HS-27A (cell line): ENCODE measurements at regions not wholly inside any gene's neighbourhood (a gene's known extent, or its start where the extent isn't known, plus 50 kb on each side); places are given as distances from the start of the nearest gene placed in this dataset.

Source experiments
- DNase-seq: peaks from one replicate; pipeline ENCODE4 v3.0.0-alpha.2; 2012; ENCODE audit warnings: low read depth, missing footprints

DNA sequence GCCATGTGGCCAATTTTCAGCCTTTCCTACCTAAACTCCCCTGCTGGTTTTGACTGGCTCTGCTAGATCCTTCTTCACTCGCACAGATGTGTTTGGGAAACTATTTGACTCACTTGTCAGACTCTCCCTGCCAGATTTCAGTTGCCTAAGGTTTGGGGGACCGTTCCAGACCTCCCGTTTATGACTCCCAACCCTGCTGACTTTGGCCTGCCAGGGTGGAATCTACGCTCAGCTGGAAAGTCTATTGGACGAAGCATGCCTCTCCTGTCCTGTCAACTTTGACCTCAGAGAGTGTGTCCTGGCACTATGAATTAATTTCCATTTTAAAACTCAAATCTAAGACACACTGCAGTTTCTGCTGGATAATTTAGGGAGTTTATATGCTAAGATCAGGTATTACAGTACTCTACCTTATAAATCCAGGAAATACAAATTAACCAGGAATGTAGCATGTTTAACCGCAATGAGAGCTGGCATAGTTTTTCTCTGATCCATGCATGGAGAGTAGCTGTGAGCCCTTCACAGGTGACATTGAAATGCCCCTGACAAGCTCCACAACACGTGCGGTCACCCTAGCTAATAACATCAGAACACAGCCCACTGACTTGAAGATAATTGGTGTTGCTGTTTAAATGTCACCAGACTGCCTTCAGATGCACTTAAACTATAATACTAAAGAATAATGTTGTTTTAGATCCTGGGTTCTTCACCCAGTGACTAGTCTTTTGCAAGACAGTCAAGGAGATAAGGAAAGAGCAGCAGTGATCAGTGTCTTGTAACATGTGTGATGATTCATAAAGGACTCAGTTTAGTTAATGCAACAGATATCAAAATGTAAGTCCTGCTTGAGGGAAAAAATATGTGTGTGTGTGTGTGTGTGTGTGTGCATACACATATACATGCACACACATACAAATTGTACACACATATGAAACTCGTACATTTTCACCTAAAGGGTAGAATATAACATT lies 223.0 kb upstream of the MCTP2 start:
- no peak for DNase-seq

DNA sequence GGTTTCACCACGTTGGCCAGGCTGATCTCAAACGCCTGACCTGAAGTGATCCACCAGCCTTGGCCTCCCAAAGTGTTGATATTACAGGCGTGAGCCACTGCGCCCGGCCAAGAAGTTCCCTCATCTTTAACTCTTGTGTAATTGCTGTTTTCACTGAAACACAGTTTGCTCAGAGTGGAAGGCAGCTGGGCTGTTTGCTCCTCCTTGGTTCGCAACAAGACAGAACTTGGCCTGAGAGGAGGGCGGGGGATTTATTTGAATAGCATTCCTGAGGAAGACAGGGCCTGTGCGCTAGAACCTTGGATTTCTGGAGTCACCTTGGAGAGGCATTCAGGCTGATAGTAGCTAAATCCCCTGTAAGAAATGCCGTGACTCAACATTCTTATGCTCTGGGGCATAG lies 226.7 kb upstream of the MCTP2 start:
- no peak for DNase-seq

DNA sequence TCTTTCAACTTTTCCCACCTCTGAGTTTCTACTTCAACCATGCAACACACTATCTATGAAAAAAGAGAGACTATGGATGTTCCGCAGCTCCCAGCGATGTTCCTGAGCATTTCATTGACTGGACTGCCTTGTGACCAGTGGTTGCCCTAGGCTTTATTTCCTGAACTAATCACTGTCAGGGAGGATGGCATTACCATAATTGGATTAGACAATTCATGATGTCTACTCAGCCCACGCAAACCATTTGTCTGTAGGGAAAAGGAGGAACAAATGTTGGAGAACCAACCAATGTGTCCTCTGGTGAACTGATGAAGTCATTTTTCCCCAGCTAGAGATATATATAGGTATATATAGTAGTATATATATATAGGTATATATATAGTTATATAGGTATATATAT lies 229.3 kb upstream of the MCTP2 start:
- no peak for DNase-seq

DNA sequence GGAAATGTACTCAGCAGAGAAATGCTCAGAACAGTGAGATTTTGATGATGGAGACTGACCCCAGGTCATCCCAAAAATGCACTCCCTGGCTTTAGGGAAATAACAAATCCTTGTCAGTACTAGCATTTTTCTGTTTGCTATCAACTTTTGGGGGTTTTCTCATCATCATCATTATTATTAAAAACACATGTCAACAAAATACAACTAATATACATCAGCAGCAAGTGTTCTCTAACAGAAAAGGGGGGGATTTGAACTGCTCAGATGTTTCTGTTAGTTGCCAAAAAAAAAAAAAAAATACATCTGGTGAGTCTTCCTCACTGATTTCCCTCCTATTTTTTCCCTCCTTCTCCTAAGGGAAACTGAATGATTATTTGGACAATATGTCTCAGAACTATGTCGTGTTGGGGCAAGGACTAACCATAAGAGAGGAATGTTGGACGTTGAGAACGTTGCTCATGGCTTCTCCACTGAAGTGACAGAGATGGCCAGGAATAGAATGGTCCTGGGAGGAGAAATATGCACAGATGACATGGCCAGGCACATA lies 230.0 kb upstream of the MCTP2 start:
- DNase-seq, result no peak

DNA sequence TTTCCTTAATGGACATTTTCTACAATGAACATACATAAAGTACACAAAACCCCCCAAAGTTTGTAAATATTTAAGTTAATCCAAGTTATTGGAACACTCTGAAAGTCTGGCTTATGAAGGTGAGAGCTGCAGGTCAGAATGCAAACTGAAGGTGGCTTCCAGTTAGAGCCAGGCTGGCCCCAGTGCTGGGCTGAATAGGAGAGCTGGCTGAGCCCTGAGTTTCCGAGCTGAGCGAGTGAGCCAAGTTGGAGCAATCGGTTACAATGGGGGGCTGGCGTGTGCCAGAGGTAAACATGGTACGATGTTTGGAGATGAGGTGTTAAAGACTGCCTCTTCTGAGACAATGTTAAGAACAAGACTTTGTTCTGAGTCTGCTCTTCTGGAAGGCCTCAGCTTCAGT lies 230.8 kb upstream of the MCTP2 start:
- no peak for DNase-seq

DNA sequence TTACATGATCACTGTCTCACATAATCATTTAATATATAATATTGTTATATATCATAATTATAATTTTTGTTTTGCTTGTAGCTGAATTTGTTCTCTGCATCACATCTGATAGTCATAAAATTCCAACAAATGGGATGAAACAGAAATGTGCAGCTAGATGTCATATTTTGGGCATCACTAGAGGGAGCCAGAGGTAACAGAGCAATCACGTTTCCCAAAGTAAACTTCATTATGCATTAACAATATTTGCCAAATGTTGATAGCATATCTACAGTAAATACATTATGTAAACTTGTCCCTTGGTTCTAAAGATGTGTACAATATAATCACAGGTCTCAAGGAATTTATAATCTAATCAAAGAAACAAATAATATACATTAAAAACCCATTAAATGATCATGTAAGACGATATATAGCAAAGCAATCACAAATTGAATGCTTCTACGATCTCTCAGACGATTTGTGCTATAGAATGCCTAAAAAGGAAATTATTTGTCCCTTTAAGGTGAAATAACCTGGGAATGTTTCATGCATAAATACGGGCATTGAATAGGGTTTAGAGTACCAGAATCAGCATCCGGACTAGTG lies 234.2 kb upstream of the MCTP2 start:
- no peak for DNase-seq

DNA sequence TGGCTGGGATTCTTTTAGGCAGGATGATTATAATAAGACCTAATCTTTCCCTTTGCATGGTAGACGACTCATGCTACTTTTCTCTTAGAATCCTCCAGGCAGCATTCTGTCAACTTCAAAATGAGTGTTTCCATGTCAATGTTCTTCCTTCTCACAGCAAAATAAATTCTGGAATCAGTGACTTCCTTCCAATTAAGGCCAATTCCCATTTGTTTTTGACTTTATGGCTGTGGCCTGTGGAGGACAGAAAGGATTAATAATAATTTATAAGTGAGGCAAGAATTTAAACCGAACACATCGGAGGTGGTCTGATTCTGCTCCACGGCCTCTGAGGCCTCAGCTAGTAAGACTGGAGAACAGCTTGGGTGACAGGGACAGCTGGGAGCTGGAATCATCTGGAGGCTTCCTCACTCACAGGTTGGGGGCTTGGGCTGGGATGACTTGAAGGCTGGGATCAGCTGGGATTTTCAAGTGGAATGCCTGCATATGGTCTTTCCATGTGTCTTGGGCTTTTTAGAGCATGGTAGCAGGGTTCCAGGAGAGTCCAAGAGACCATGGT lies 241.8 kb upstream of the MCTP2 start:
- DNase-seq, result no peak

DNA sequence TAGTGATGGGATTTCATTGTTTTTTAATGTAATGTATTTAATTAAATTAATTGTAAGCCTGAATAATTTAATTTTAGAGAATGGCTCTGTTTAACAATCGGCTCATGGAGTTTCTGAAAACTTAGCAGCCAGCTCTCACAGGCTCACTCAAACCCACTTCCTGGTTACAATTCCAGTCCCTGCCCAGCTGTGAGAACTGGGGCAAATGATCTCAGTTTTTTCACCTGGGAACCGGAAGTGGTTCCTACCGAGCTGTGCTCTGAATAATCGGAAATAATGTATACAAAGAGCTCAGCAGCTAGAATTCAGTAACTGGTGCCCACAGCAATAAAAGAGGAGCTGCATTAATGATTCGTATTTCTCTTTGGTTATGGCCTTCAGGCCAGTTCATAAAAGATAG lies 244.3 kb upstream of the MCTP2 start:
- no peak for DNase-seq

DNA sequence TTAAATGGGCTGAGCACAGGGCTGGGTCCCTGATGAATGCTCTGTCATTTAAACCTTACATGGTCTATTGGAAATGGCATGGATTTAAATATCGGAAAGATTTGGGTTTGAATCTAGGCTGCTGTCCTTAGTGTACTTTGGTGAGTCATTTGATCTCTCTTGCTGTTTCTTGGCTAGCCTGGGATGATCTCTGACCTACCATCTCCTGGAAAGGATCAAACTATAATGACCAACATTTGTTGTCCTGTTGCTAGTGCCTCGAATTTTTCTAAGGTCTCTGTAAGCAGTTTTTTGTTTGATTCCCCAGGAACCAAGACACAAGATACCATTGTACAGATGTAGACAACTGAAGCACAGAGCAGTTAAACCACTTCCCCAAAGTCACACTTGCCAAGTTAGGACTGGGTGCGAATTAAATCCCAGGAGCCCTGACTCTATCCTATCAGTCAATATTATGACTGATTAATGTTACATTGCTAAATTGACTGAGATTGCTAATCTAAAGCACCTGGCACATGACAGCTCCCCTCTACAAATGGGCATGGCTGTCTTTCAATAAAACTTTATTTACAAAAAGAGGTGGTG lies 244.9 kb upstream of the MCTP2 start:
- DNase-seq, result no peak

DNA sequence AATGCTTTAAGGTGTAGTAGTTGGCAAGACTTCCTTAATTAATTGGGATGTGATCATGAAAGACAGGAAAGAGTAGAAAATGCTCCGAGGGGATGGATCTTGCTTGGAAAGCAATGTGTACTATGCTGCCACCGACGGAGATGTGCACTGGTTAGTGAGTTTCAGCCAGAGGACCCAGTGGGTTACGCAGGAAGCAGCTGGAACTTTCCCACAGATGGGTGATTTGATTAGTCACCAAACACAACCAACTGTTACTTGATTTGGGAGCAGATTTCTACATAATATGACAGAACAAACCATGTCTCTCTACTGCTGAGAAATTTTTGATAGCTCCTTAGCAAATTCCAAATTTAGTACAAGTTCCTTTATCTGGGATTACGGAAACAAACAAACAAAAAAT lies 245.4 kb upstream of the MCTP2 start:
- DNase-seq, result no peak

DNA sequence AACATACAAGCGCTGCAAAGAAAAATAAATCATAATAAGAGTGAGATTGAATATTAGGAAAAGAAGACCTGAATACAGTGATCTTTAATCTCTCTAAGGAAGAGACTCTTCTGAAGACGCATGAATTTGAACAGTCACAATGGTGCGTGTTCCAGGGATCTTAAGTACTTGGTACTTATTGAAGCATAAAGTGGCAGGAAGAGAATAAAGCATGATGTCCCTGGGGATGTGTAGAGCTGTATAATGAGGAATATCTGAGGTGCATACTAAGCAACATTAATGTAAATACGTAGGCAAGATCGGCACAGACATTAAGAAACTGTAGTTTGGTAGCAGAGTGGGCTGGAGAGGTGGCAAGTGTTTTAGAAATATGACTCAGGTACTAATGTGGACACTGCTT lies 246.2 kb upstream of the MCTP2 start:
- DNase-seq, result no peak

DNA sequence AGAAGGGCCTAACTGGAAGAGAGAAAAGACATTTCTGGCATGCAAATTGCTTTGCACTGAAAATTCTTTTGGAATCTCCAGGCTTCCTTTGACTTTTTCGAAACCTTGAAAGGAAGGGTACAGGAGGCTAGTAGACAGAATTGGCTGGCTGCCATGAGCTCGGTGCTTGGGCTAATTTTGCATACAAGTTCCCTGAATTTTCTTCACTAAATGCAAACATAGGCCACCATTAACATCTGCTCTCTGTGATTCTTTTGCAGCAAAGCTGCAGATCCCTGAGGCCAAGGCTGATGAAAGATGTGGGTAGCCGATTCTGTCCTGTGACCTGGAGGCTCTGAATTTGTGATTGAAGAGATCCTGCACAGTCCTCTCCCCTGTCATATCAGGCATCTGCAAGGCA lies 247.8 kb upstream of the MCTP2 start:
- no peak for DNase-seq

DNA sequence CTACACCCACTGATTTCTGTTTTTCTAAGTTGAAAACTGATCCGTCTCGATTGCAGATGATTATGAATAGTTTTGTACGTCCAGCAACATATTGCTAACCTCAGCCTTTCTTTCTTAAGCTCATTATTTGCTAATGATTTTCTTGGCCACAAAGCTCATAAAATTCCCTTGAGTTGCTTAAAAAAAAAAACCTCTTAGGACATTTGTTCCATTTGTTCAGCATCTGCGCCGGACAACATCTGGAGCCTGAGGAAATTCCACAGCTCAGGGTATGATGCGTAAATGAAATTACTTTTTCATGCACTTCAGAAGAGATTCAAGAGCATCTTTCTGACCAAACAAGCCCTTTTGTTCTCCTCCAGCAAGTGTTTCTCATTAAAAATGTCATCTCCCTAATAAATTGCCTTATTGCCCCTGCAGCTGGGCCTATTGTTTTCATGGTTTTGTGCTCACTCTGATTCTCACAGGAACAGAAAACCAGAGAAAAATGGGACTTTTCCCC lies 249.1 kb upstream of the MCTP2 start:
- no peak for DNase-seq

DNA sequence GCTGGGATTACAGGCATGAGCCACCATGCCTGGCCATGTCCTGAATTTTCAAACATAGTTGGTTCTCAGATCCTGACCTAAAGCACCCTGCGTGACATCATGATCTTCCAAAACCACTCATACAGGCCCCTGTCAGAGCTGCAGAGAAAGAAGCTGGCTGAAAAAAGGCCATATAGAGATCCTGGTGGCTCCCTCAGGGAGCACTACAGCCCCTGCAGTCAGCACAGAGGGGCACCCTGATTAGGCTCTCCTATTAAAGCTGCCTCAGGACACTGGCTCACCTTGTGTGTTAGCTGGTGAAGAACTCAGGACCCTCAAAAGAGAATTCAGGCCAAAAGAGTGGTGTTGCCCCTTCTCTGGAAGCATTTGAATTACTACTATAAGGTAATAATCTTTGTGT lies 249.7 kb upstream of the MCTP2 start:
- DNase-seq, result no peak

DNA sequence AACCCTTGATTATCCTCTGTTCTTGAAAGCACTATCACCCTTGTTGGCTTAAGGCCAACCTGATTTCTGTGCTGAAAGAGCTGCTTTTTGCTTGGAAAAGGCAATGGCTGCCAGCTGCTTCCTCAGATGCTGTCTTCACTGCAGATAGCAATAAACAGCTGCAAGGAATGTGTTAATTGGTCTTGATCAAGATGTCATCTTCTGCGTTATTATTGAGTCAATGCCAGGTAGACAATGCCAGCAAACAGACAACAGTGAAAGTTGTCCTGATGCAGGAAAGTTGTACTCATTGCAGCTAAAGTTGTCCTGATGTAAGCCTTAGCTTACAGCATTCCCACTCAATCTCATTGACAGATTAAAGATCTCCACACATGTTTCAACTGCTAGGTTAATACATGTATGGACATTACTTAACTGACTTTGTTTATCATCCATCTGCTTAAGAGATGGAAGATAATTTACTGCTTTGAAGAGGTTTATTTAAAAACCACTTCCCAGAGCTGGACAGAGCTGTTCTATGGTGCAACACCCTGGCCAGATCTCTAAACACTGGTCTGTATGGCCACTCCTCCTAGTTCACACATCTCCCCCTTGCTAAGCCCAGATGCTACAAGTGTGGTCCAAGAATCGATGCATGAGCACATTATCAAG lies 251.0 kb upstream of the MCTP2 start:
- no peak for DNase-seq

DNA sequence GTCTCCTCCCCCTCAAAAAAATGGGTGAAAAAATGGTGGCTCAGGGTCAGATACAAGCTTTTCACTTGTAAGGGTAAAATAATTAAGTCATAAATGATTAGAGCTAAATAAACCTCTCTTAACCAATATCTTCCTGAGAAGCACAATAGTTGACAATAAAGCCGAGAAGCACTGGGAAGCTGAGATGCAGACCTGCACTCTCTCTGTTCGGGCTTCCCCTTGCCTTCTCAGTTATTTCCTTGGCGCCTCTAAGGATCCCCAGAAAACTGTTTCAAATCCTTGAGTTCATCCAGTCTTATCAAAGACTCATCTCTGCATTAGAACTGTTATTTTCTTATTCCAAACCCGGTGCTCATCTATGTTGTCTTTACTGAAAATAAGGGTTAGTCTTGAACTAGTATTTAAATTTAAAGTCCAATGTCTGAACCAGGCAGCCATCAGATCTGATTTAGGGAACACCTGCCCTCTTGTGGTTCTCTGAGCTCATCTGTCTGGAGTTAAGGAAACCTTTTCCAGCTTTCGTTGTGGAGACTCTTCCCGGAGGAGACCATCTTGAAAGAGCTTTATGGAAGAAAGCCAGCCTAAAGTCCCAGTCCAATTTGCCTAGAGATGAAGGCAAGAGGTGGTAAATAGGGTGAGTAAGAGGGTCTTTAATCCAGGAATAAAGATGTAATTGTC lies 256.4 kb upstream of the MCTP2 start:
- no peak for DNase-seq

DNA sequence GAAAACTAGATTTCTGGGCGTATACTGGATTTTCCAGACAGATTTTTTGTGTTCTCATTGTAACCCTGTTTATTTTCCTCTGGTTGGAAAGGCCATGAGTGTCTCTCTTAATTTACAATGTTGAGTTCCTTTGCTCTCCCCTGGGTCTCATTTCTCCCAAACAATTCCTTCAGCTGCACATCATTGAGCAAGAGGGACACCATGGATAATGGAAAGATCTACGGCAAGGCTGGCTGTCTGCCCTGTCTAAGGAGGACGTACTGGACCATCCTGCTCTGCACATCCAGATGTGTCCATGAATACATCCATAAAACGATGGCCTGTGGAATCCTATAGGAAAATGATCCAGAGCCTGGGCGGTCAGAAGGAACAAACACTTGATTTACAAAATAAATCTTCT lies 258.1 kb upstream of the MCTP2 start:
- no peak for DNase-seq

DNA sequence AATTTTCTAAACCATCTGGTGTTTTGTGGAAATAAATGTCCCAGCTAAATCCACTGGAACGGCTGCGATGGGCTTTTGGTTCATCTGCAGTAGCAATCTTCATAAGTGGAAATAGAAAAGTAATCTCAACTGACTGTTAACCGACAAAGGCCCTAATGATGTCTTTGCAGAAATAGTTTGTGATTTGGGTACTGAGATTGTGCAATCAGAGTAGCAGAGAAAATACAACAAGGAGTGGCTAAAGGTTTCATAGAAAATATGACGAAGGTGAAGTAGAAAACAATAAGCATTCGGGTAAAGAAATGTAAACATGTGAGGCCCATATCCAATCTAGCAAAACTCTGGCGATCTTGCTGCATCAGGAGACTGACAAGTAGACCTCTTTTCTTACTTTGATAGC lies 262.6 kb upstream of the MCTP2 start:
- no peak for DNase-seq

DNA sequence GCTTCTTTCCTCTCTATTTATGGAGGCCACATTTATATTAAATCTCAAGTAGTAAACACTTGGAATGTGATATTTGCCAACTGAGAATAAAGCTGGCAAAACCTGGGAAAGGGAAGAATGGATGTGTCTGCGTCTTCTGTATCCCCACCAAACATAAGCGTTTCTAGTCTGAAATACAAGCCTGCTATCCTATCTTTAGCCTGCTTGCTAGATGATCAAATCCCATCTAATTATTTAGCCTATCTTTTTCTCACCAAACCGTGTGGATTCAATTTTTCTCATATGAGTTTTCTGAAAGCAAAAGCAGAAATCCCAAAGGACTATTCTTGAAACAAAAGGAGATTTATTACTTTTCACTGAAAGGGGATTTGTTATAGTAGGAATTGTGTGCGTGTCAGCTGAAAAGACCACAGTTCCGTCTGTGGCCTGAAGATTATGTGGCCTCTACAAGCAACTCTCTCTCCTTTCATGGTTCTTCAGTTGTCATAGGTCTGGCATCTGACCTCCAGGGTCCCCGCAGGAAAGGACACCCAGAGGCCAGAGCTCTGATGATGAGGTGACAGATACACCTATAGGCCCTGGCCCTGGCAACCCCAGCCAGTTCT lies 266.0 kb upstream of the MCTP2 start:
- no peak for DNase-seq

DNA sequence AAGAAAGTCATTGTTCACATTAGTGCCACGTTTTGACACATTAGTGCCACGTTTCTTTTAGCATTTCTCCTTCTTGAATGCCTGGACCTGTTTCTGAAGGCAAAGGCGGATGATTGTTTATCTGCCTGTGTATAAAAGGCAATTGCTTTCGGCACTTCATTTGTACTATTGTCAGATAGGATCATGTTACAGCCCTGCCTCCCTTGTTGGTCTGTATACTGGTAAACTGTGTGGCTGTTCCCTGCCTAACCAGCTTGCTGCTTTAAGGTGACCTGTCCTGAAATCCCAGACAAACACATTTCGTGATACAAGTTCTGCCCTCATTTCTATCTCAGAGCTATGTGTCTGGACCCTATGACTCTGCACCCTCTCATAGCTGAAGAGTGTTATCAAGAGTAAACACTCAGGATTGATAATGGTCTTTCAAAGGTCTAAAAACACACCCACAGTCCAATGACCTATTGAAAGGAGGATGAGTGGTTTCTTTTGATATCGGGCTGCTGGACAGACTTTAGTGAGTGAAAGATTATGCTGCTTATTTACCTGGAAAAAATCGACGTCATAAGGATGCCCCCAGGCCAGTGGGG lies 276.3 kb upstream of the MCTP2 start:
- DNase-seq, result no peak

DNA sequence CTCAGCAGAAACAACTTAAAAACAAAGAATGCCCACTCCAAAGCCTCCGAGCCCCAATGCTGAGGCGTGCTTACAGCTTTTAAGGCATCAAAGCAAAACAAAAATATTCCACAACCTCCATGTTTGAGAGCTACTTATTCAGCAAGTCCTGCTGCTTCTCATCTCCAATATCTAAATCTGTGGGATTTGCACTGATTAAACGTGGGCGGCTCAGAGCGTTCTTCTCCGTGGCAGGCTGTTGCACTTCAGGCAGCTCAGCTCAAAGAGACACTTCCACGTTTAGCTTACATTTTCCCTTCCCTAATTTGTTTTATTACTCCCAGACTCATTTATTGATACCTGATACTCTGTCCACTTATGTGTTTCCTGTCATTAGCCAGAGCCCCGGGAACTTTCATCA lies 282.6 kb upstream of the MCTP2 start:
- DNase-seq, result no peak
